ENCODE measurements at regions not wholly inside any gene's neighbourhood (a gene's known extent, or its start where the extent isn't known, plus 50 kb on each side); places are given as distances from the start of the nearest gene placed in this dataset.

- 36 to 48% (median 43%) methylated on average over 1 of the region's 1 CpG for WGBS, 5 donors
- Histone ChIP-seq H3K9me3 (peaks cover 0 to 9% (median 0%) of the 10 kb centered on the region in 4 donors), H3K27ac (no peak overlapping the region), H3K27me3 (no peaks in the 10 kb centered on the region), H3K36me3 (no peaks in the 10 kb centered on the region), H3K4me1 (no peaks in the 10 kb centered on the region), H3K4me3 (no peak overlapping the region)
- intact Hi-C loops (cut with DNase I; ENCODE audit: low total_unique reads): no loop called here
- no peak for DNase-seq
- TF ChIP-seq POLR2A (IDR thresholded peaks at IDR 0.05): no peak
- no peak for TF ChIP-seq EP300 (IDR thresholded peaks at IDR 0.05)
- no peak for TF ChIP-seq POLR2AphosphoS5 (IDR thresholded peaks at IDR 0.05)
- TF ChIP-seq CTCF (IDR thresholded peaks at IDR 0.05): no peak
Observed at GRCh38 chr5:104659497-104659896, 1096.9 kb upstream of the NUDT12 start.

- 58 to 79% (median 71%) methylated on average over 5 of the region's 5 CpGs for WGBS, 5 donors
- H3K4me1 ChIP-seq: no peaks in the 10 kb centered on the region
Observed at GRCh38 chr5:104652271-104652861, 1089.8 kb upstream of the NUDT12 start.

GRCh38 chr5:104650313-104651055, 1087.9 kb upstream of the NUDT12 start:
- intact Hi-C loops (cut with DNase I; ENCODE audit: low total_unique reads): no loop called here
- 39 to 71% (median 62%) methylated on average over 3 of the region's 3 CpGs for WGBS, 5 donors

More at GRCh38 chr5:104652271-104652861, 1089.8 kb upstream of the NUDT12 start:
- Histone ChIP-seq H3K9me3 (peaks cover 0 to 21% (median 7%) of the 10 kb centered on the region in 4 donors), H3K36me3 (no peaks in the 10 kb centered on the region), H3K27ac (no peak overlapping the region), H3K4me3 (no peak overlapping the region), H3K27me3 (no peaks in the 10 kb centered on the region)
- TF ChIP-seq POLR2AphosphoS5 (IDR thresholded peaks at IDR 0.05) (no peak), EP300 (IDR thresholded peaks at IDR 0.05) (no peak), CTCF (IDR thresholded peaks at IDR 0.05) (no peak)
- intact Hi-C loops (cut with DNase I; ENCODE audit: low total_unique reads): no loop called here
- no peak for DNase-seq

GRCh38 chr5:104646416-104646815, 1083.8 kb upstream of the NUDT12 start:
- H3K9me3 ChIP-seq: no peaks in the 10 kb centered on the region
- no peak overlapping the region for H3K4me3 ChIP-seq
- no peak overlapping the region for H3K27ac ChIP-seq
- no peak for TF ChIP-seq CTCF (IDR thresholded peaks at IDR 0.05)
- TF ChIP-seq POLR2AphosphoS5 (IDR thresholded peaks at IDR 0.05): no peak
- TF ChIP-seq EP300 (IDR thresholded peaks at IDR 0.05): no peak
- TF ChIP-seq POLR2A (IDR thresholded peaks at IDR 0.05): no peak
- no peaks in the 10 kb centered on the region for H3K4me1 ChIP-seq
- H3K36me3 ChIP-seq: no peaks in the 10 kb centered on the region
- no peak for DNase-seq
- intact Hi-C loops (cut with DNase I; ENCODE audit: low total_unique reads): no loop called here
- 39 to 71% (median 60%) methylated on average over 3 of the region's 3 CpGs for WGBS, 5 donors
- no peaks in the 10 kb centered on the region for H3K27me3 ChIP-seq

More at GRCh38 chr5:104650313-104651055, 1087.9 kb upstream of the NUDT12 start:
- Histone ChIP-seq H3K27ac (no peak overlapping the region), H3K4me3 (no peak overlapping the region), H3K36me3 (no peaks in the 10 kb centered on the region), H3K27me3 (no peaks in the 10 kb centered on the region), H3K9me3 (peaks cover 0 to 18% (median 7%) of the 10 kb centered on the region in 4 donors), H3K4me1 (no peaks in the 10 kb centered on the region)
- TF ChIP-seq POLR2AphosphoS5 (IDR thresholded peaks at IDR 0.05) (no peak), POLR2A (IDR thresholded peaks at IDR 0.05) (no peak), CTCF (IDR thresholded peaks at IDR 0.05) (no peak), EP300 (IDR thresholded peaks at IDR 0.05) (no peak)
- DNase-seq: no peak

All from stomach (tissue), 8 donors.